ENCODE measurements at regions not wholly inside any gene's neighbourhood (a gene's known extent, or its start where the extent isn't known, plus 50 kb on each side); places are given as distances from the start of the nearest gene placed in this dataset.

DNA sequence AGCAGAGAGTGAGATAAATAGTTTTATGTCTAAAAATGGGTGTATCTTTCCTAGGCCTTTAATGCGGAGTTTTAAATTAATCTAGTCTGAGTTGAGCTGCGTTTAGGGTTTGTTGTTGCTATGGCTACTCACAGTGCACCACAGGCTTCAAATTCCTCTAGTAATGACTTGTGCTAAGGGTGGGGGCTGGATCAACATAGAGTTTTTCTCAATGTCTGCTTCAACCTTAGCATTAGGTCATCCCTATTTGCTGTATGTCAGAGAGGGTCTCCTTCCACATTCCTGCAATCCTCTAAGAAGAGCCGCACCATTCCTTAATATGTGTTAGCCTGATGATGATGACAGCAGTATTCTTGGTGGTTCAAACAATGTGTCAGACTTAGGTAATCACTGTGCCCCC, 465.6 kb upstream of the KIF2A start:
- no peak for DNase-seq

DNA sequence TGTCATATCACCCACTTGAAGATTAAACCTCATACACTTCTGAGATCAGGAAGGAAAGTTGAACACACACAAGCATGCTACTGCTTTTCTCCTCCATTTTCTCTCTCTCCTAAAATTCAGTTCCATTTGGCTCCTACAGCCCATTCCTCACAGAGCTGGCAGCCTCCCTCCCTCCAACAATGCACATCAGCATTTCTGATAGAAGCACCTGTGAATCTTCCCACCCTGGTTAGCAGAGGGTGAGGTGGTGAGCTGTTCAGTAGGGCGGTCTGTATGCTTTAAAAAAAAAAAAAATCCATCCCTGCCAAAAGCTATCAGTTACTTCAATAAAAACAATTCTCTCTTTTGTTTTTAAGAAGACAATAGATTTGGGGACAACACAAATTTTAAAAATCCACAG, 463.2 kb upstream of the KIF2A start:
- DNase-seq: no peak

DNA sequence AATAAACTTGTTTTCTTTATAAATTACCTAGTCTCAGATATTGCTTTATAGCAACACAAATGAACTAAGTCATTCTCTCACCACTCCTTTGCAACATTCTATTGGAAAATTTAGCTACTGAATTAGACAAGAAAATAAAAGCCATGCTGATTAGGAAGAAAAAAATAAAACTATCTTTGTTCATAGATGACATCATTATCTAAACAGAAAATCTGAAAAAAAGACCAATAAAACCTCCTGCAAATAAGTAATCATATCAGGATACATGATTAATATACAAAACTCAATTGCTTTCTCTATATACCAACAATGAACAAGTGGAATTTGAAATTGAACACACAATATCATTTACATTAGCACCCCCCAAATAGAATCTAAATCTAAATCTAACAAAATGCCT, 455.3 kb upstream of the KIF2A start:
- no peak for DNase-seq

DNA sequence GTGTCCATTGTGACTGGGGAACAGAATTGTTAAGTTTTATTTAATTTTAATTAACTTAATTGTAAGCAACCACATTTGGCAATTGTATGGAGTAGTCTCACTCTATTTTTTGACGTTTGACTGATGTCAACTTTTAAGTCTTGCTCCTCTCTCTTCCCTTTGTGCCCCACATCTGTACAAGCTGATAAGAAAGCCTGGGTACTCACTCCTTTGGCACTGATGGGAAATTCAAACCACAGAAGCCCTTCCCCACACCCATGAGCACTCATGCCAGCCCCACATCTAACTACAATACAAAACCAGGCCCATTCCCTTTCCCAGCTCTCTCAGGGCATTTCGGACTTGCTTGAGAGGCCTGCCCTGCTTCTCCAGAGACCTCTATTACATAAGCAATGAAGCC, 451.5 kb upstream of the KIF2A start:
- no peak for DNase-seq

DNA sequence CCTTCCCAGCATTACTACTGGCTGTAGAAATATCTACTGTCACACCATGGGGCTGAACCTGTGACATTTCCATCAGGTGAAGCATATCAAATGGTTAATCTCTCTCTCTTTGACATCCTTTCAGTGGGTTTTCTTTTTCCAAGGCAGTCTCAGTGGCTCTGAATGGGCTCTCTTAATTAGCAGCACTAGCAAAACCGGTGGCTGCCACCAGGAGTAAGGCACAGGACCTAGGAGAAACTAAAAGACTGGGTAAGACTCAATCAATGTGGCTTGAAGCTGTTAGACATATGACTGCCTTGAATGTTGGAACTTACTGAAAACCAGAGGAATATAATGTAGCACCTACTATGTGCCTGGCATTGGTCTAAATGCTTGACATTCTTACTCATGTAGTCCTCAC, 445.0 kb upstream of the KIF2A start:
- DNase-seq: no peak

DNA sequence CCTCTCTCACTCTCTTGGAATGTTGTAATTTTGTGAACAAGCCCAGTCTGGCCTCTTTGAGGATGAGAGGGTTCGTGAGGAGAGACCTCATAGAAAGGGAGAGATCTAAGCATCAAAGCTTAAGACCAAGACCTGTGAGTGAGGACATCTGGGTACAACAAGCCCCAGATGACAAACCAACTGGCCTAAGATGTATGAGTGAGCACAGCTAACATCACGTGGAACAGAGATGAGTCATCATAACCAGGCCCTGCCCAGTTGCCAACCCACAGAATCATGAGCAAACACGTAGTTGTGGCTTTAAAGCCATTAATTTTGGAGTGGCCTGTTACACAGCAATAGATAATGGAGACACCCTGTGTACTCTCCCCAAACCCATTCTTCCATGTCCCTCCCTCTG, 439.1 kb upstream of the KIF2A start:
- DNase-seq: no peak

DNA sequence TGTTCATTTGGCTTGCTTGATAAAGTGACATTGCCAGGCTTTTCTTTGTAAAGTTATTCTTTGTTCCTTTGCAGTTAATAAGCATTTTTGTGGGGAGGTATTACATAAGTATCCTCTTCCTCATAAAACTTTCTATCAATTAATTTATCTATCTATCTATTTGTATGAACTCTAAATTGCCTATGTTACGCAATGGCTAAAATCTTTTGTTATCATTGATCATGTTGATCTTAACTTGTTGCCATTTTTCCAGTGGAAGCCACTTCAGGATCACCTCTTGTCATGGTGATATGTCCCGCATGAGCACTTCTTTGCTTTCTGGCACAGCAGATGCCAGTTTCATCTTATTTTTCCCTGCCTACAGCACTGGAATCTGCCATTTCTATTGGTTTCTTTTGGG, 436.7 kb upstream of the KIF2A start:
- DNase-seq: no peak

DNA sequence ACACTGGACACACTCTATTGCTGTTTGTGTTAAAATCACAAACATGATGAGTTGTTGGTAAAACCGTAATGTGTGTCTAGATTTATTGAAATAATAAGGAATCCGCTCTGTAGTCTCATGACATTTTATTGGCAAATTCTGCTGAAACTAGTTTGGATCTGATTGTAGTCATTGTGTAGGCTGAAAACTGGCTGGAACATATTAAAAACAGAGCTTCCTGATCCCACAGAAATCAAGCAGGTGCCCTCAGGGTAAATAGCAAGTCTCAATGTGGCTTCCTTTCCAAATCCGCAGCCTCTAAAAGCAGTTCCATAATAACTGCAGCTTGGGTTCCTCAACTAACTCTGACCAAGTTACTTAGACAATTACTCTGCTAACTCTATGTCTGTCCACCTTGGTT, 427.5 kb upstream of the KIF2A start:
- DNase-seq: no peak

DNA sequence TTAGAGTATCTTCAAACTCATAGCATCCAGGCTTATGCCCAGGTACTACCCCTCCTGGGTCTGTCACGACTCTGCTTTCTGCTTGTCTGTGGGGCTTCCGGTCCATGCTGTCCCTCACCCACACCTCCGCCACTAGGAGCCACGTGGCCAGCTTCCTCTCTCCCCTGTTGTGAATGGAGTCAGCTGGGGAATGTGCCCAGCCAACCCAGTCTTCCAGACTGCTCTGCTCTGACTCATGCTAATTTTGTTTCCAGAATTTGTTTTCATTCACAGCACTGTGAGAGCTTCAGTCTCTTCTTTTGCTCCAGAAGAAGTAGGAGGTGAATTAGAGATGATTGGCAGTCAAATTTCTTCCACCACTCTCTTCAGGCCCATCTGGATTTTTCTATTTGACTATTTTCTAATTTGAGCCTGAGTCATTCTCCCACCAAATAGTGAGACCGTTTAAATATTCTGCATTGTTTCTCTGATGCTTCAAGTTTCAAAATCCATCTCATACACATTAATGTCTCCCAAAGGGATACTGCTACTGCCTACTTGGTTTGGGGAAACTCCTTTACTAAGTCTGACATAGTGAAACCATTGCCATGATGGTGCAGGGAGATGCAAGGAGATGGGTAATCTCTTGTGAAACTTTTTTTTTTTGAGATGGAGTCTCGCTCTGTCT, 424.1 kb upstream of the KIF2A start:
- no peak for DNase-seq

DNA sequence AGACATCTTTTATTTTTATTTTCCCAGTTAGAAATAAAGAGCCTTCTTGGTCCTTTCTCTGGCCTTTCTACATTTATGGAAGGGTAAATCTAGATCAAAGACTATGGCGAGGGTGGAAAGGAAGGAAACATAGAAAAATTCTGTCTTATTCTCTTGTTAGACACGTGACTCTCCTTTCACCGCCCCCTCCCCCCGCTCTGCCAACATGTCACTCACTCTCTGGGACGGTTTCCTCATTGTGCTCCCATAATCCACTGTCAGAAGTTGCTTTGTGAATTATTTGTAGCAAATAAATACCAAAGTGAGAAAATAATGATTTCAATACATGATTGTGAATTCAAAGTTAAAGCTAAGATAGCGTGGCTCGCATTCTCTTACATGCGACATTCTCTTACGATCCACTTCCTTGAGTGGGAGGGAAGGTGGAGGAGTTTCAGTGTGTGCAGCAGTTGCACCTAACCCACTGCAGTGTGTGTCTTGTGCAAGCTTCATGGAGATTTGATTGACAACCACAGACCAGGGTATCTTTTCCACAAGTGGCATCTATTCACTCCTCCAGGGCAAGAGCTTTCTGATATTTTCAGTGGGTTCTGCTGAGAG, 423.0 kb upstream of the KIF2A start:
- DNase-seq: no peak

DNA sequence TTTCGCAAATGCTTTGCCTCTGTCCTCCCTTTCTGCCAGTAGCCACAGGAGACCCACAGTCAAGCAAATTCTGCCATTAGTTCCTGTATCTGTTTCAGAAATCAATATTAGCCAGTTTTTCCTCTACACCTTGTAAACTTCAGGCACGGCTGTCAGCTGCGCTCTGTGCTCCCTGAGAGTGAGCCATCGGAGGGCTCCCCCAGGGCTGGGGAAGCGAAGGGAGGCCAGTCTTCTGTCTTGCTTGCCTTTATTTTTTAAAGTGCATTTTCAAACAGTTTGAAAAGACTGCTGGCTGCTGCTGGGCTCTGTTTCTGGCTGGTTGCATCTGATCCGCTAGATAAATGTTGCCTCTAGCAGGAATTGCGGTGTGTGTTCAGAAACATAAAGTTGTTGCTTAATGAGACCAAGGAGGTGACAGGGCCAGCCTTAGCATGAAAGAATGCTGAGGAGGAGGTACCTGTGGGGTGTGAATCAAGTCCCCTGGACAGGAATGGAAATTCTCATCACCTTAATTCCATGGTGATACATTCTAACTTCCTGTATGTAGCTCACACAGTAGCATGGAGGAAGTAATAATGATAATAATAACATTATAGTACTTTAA, 421.7 kb upstream of the KIF2A start:
- no peak for DNase-seq

DNA sequence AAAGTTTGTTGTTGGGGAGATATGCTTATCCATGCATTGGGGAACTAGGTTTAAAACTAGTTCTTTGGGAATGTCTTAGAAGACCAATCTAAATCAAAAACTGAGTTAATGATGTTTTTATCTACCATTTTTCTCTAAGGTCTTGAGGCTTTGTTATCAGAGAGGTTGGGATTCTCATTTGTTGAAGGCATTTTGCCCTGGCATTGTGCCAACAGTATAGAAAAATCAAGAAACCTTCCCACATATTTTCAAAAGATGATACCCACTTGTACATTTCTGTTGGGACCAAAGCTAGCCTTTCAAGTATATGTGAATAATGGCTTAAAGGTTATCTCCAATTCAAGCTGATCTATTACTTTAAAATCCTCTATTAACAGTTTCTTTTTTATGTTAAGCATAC, 419.8 kb upstream of the KIF2A start:
- no peak for DNase-seq

DNA sequence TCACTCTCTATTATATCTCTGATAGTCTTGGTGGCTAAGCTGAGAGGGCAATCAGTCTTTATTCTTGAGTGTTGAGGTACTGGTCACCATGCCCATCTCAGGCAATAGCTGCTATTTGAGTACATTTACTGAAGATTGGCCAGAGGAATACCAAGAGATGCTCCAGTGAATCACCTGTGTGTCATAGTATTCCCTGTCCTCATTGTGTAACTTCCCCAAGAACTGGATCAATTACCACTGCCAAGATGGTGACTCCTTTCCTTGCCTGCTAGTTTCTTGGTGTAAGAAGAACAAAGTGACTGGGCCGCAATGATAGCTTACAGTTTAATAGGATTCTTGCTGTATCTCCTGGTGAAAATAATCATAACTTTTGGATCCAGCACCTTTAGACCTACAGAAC, 418.7 kb upstream of the KIF2A start:
- DNase-seq: no peak

DNA sequence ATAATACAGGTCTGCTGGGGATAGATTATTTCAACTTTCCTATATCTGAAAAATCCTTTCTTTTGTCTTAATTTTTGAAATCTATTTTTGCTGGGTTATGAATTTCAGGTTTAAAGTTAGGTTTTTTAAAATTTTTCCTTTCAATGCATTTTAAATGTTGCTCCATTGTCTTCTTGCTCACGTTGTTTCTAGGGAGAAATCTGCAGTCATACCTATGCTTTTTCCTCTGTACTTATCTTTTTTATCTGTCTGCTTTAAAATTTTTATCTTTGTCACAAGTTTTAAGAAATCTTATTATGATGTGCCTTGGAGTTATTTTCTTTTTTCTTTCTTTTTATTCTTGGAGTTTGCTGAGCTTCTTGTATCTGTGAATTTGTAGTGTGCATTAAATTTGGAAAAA, 412.0 kb upstream of the KIF2A start:
- DNase-seq: no peak

DNA sequence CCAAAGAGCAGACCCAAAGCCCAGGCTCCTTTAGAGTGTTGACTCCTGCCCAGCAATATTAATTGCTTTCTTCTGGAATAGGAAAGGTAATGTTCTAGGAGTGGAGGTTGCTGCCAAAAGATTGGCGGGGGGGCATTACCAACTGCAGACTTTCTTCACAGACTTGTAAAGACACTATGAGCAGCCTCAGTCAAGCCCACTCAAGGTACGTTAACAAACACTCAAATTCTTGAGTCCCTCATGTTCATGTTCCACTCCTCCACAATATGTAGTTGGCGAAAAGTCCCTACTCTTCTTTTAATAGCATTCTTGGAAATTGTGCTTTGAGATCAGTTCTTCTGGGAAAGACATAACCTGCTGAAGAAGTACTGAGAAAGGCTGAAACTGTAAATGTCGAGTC, 409.2 kb upstream of the KIF2A start:
- no peak for DNase-seq

DNA sequence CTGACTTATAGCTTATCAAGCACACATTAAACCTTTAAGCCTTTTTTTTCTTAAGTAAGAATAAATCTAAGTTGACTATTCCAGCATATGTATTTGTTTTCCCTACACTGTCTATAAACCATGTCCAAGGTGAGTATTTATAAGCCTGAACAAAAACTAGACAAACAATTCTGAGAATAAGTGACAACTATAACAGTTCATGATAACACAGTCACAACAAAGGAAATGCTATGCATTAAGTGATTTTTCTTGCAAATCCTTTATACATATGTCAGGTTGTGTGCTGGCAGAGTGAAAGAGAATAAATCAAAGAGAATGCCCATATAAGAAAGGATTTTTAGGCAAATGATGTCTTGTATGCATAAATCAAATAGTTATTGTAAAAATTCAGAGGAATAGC, 408.8 kb upstream of the KIF2A start:
- DNase-seq: no peak

DNA sequence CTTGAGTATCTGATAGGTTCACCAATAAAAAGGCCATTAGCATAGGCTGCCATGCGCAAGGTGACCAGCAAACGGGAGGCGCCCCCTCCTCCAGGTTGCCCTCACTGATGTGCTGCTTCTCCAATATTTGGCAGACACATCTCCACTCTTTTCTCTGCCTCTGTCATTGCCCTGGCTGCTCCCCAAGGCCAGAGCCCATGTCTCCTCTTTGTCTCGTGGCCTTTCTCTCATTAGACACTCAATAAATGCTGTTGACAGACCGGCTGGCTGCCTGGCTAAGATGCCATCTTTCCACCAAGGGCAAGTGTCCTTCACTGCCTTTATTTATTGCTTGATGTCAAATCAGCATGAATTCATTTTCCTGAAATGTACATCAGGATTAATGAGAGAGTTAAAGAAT, 404.0 kb upstream of the KIF2A start:
- no peak for DNase-seq

DNA sequence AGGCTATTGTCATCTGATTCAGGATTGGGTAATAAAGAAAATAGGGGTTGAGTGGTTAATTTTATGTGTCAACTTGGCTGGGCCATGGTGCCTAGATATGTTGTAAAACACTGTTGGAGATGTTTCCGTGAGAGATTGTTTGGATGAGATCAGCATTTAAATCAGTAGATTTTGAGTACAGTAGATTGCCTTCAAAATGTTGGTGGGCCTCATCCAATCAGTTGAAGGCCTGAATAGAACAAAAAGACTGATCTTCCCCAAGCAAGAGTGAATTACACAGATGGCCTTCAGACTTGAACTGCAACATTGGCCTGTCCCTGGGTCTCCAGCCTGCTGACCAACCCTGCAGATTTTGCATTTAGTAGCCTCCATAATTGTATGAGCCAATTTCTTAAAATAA, 401.3 kb upstream of the KIF2A start:
- no peak for DNase-seq

DNA sequence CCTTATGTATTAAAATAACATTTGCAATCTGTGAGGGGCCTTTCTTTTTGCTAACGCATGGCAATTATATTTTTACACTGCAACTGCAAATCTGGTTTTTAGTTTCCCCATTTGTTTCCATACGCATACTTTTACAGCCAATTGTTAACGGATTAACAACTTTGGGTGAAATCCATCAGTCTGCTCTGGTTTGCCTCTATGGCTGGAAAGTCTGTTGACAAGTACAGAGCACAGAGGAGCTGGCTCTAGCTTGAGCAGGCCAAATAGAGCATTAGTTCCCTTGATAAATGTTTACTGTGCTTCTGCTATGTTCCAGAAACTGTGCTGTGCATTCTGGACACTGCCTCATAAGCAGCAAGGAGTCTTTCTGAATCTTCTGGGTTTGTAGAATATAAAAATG, 400.4 kb upstream of the KIF2A start:
- no peak for DNase-seq

DNA sequence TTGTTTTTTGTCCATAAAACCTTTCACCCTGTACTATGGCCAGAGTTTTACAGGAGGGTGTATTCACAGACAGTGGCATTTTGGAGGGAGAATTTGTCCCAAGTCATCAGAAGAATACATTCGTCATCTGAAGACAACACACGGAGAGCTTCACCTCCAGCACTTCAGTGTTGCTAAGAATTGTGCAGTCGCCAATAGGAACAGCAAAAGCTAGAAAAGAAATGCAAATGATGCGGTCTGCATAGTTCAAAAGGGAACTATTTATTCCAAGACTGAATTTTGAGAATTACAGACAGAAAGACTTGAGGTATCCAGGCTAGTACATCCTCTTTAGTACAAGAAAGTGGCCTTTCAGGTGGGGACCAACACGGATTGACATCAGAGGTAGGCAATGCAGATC, 399.2 kb upstream of the KIF2A start:
- no peak for DNase-seq

DNA sequence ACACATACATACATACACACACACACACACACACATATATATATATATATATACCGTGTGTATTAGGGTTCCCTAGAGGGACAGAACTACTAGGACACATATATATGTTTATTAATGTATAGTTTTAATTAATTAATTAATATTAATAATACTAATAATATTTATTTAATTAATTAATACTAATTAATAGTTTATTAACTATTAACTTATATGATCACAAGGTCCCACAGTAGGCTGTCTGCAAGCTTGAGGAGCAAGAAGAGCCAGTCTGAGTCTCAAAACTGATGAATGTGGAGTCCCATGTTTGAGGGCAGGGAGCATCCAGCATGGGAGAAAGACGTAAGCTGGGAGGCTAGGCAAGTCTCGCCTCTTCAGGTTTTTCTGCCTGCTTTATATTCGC, 398.0 kb upstream of the KIF2A start:
- DNase-seq: no peak

DNA sequence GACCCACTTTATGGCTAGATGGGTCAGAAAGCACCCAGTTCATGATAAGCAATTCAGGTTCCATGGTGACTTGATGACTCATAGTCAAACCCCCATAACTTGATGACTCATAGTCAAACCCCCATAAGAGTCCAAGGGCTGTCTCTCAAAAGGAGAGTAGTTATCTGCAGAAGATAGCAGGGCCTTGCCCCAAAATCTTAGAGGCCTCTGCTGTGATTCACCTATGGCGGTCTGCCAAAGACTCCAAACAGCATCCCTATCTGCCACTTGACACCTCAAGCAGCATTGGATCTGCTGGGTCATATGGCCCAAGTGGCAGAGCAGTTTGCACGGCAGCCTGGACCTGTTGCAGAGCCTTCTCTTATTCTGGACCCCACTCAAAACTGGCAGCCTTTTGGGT, 395.2 kb upstream of the KIF2A start:
- no peak for DNase-seq

DNA sequence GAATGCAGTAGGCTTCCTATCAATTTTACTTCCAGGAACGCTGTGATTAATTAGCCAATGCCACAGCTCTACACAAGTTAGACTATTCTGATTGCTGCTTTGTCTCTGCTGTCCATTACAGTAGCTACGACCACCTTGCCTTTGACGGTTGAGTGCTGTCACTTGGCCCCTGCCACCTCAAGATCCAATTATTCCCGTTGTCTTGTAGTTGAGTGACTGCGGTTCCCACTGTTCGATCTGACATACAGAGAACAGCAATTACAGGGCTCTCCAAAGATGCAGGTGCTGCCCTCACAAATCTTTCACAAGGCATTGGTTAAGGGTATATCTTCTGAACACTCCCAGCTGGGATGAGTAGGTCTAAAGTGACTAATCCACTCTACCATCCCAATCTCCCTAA, 393.4 kb upstream of the KIF2A start:
- no peak for DNase-seq

DNA sequence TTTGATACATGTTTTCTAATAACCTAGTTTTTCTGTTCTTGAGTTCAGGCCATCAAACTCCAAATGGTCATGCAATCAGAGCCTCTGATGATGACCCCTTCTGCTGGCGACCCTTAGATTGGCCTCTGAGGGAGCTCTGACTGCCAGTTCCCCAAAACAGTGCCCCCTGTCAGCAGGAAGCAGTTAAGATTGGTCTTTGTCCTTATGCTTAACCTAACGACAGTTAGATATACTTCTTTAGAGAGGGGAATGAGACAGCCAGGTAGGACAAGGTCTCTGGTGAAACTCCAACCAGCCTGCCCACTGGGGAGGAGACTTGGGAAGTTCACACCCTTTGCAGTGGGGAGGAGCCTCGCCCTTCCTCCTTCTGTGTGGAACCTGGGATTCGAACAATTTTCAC, 390.4 kb upstream of the KIF2A start:
- no peak for DNase-seq

All from NCI-H146 (cell line).